ENCODE measurements at regions not wholly inside any gene's neighbourhood (a gene's known extent, or its start where the extent isn't known, plus 50 kb on each side); places are given as distances from the start of the nearest gene placed in this dataset.
A peak's percentile ranks its signal among the peaks of the same experiment; 100 is the strongest.

GRCh38 chr12:107631715-107632114 is 53.9 kb upstream of the PWP1 start:
- no peak overlapping the region for H2AFZ ChIP-seq
- no peaks in the 10 kb centered on the region for H3K36me3 ChIP-seq (ENCODE audit: control insufficient read depth, insufficient read depth, low read length)
- TF ChIP-seq, protein P1, sequence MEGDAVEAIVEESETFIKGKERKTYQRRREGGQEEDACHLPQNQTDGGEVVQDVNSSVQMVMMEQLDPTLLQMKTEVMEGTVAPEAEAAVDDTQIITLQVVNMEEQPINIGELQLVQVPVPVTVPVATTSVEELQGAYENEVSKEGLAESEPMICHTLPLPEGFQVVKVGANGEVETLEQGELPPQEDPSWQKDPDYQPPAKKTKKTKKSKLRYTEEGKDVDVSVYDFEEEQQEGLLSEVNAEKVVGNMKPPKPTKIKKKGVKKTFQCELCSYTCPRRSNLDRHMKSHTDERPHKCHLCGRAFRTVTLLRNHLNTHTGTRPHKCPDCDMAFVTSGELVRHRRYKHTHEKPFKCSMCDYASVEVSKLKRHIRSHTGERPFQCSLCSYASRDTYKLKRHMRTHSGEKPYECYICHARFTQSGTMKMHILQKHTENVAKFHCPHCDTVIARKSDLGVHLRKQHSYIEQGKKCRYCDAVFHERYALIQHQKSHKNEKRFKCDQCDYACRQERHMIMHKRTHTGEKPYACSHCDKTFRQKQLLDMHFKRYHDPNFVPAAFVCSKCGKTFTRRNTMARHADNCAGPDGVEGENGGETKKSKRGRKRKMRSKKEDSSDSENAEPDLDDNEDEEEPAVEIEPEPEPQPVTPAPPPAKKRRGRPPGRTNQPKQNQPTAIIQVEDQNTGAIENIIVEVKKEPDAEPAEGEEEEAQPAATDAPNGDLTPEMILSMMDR (IDR thresholded peaks at IDR 0.05), result no peak
- H3K4me3 ChIP-seq (ENCODE audit: low read depth, low read length), result no peak overlapping the region
- no peak overlapping the region for H3K27ac ChIP-seq
- no peak overlapping the region for H3K4me2 ChIP-seq (ENCODE audit: low read length)
- peaks cover 21% of the 10 kb centered on the region for H3K4me1 ChIP-seq
- no peak overlapping the region for H3K9ac ChIP-seq
- H3K27me3 ChIP-seq (ENCODE audit: control insufficient read depth, insufficient read depth, low read length), result no peaks in the 10 kb centered on the region
- H3K79me2 ChIP-seq, result no peaks in the 10 kb centered on the region
- no peaks in the 10 kb centered on the region for H3K9me3 ChIP-seq (ENCODE audit: control insufficient read depth, low read length)

GRCh38 chr12:107632246-107632645 is 53.4 kb upstream of the PWP1 start:
- no peak overlapping the region for H2AFZ ChIP-seq
- H3K9ac ChIP-seq, result no peak overlapping the region

DNA sequence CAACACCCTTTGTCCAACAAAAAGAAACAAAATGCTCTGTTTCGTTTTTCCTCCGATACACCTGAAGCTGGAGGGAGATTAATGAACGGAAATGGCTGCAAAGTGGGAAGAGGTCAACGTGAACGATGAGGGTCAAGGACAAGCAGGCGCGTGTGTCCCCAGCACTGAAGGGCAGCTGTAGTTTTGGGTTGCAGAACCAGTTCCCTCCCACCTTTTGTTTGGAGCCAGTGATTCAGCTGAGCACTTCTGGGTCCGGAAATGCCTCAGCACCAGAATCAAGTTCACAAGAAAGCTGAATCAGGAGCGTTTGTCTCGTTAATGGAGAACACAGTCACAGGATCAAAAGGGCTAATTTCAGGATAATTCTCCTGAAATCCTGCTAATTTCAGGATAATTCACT is 51.1 kb upstream of the PWP1 start:
- H3K9me3 ChIP-seq (ENCODE audit: control insufficient read depth, low read length), result no peaks in the 10 kb centered on the region
- H3K27me3 ChIP-seq (ENCODE audit: control insufficient read depth, insufficient read depth, low read length), result no peaks in the 10 kb centered on the region
- no peak overlapping the region for H3K9ac ChIP-seq
- H3K79me2 ChIP-seq, result no peaks in the 10 kb centered on the region
- peak overlapping the region; percentile 12 for H3K4me3 ChIP-seq (ENCODE audit: low read depth, low read length)
- H3K27ac ChIP-seq, result peak overlapping the region; percentile 61
- H3K4me2 ChIP-seq (ENCODE audit: low read length), result peak overlapping the region; percentile 37
- no peaks in the 10 kb centered on the region for H3K36me3 ChIP-seq (ENCODE audit: control insufficient read depth, insufficient read depth, low read length)
- TF ChIP-seq, protein P1 (IDR thresholded peaks at IDR 0.05), result no peak
- peaks cover 21% of the 10 kb centered on the region for H3K4me1 ChIP-seq
- peak overlapping the region; percentile 2 for H2AFZ ChIP-seq

More at GRCh38 chr12:107632246-107632645, 53.4 kb upstream of the PWP1 start:
- peaks cover 21% of the 10 kb centered on the region for H3K4me1 ChIP-seq
- no peaks in the 10 kb centered on the region for H3K9me3 ChIP-seq (ENCODE audit: control insufficient read depth, low read length)
- no peak overlapping the region for H3K4me2 ChIP-seq (ENCODE audit: low read length)
- no peaks in the 10 kb centered on the region for H3K79me2 ChIP-seq
- no peaks in the 10 kb centered on the region for H3K27me3 ChIP-seq (ENCODE audit: control insufficient read depth, insufficient read depth, low read length)
- no peak overlapping the region for H3K27ac ChIP-seq
- no peaks in the 10 kb centered on the region for H3K36me3 ChIP-seq (ENCODE audit: control insufficient read depth, insufficient read depth, low read length)
- H3K4me3 ChIP-seq (ENCODE audit: low read depth, low read length), result no peak overlapping the region
- TF ChIP-seq, protein P1 (IDR thresholded peaks at IDR 0.05), result no peak

GRCh38 chr12:107635139-107635538 is 50.5 kb upstream of the PWP1 start:
- Histone ChIP-seq H3K4me2 (ENCODE audit: low read length) (peak overlapping the region; percentile 37), H3K4me3 (ENCODE audit: low read depth, low read length) (peak overlapping the region; percentile 12), H2AFZ (peak overlapping the region; percentile 2), H3K79me2 (no peaks in the 10 kb centered on the region), H3K27ac (peak overlapping the region; percentile 61), H3K9ac (no peak overlapping the region), H3K27me3 (ENCODE audit: control insufficient read depth, insufficient read depth, low read length) (no peaks in the 10 kb centered on the region), H3K9me3 (ENCODE audit: control insufficient read depth, low read length) (no peaks in the 10 kb centered on the region), H3K36me3 (ENCODE audit: control insufficient read depth, insufficient read depth, low read length) (no peaks in the 10 kb centered on the region), H3K4me1 (peaks cover 21% of the 10 kb centered on the region)
- TF ChIP-seq, protein P1 (IDR thresholded peaks at IDR 0.05), result no peak
